ENCODE measurements at regions not wholly inside any gene's neighbourhood (a gene's known extent, or its start where the extent isn't known, plus 50 kb on each side); places are given as distances from the start of the nearest gene placed in this dataset.

GRCh38 chr2:81304154-81304830 is 999.7 kb upstream of the LRRTM1 start:
- peak in 1 of 3 donors; percentile 50 for DNase-seq
- no peaks in the 10 kb centered on the region for H3K4me1 ChIP-seq
- no peak overlapping the region for H3K27ac ChIP-seq
- TF ChIP-seq CTCF (IDR thresholded peaks at IDR 0.05) (no peak), POLR2A (IDR thresholded peaks at IDR 0.05) (no peak)
- H3K36me3 ChIP-seq, result no peaks in the 10 kb centered on the region
- no peaks in the 10 kb centered on the region for H3K9me3 ChIP-seq
- H3K27me3 ChIP-seq, result no peaks in the 10 kb centered on the region
- no peak overlapping the region for H3K4me3 ChIP-seq

- Histone ChIP-seq H3K27me3 (no peaks in the 10 kb centered on the region), H3K4me3 (no peak overlapping the region), H3K9me3 (no peaks in the 10 kb centered on the region), H3K36me3 (no peaks in the 10 kb centered on the region), H3K4me1 (no peaks in the 10 kb centered on the region), H3K27ac (no peak overlapping the region)
- DNase-seq, result no peak
- TF ChIP-seq CTCF (IDR thresholded peaks at IDR 0.05) (no peak), POLR2A (IDR thresholded peaks at IDR 0.05) (no peak)
Observed at GRCh38 chr2:81303321-81303720, 998.8 kb upstream of the LRRTM1 start.

- H3K27ac ChIP-seq, result no peak overlapping the region
- no peak overlapping the region for H3K4me3 ChIP-seq
- DNase-seq, result no peak
- H3K9me3 ChIP-seq, result no peaks in the 10 kb centered on the region
- no peaks in the 10 kb centered on the region for H3K36me3 ChIP-seq
- TF ChIP-seq POLR2A (IDR thresholded peaks at IDR 0.05) (no peak), CTCF (IDR thresholded peaks at IDR 0.05) (no peak)
- H3K4me1 ChIP-seq, result no peaks in the 10 kb centered on the region
- no peaks in the 10 kb centered on the region for H3K27me3 ChIP-seq
Observed at GRCh38 chr2:81299841-81300240, 995.3 kb upstream of the LRRTM1 start.

GRCh38 chr2:81290846-81291245 is 986.3 kb upstream of the LRRTM1 start:
- no peak overlapping the region for H3K27ac ChIP-seq
- DNase-seq, result no peak
- no peak overlapping the region for H3K4me3 ChIP-seq
- no peaks in the 10 kb centered on the region for H3K27me3 ChIP-seq
- H3K36me3 ChIP-seq, result no peaks in the 10 kb centered on the region
- H3K4me1 ChIP-seq, result no peaks in the 10 kb centered on the region
- H3K9me3 ChIP-seq, result no peaks in the 10 kb centered on the region
- TF ChIP-seq CTCF (IDR thresholded peaks at IDR 0.05), result no peak
- TF ChIP-seq POLR2A (IDR thresholded peaks at IDR 0.05), result no peak

- H3K36me3 ChIP-seq, result no peaks in the 10 kb centered on the region
- no peaks in the 10 kb centered on the region for H3K4me1 ChIP-seq
- no peaks in the 10 kb centered on the region for H3K27me3 ChIP-seq
- no peak overlapping the region for H3K4me3 ChIP-seq
- TF ChIP-seq CTCF (IDR thresholded peaks at IDR 0.05), result no peak
- TF ChIP-seq POLR2A (IDR thresholded peaks at IDR 0.05), result no peak
- H3K27ac ChIP-seq, result no peak overlapping the region
- no peaks in the 10 kb centered on the region for H3K9me3 ChIP-seq
- no peak for DNase-seq
Observed at GRCh38 chr2:81283081-81283480, 978.5 kb upstream of the LRRTM1 start.
